ENCODE measurements at regions not wholly inside any gene's neighbourhood (a gene's known extent, or its start where the extent isn't known, plus 50 kb on each side); places are given as distances from the start of the nearest gene placed in this dataset.

- ChIA-PET POLR2A (ENCODE audit: low non-redundant PET) (no interaction called here), CTCF (interaction anchor here (0.6 kb wide), 1 partner anchor 541 kb away, joined by 3 read pairs; no protein-coding TSS in a partner anchor)
- no peak for DNase-seq (ENCODE audit: low spot score)
- no peak for TF ChIP-seq CTCF (conservative IDR thresholded peaks at IDR 0.05; ENCODE audit: low read depth)
- no peak overlapping the region for H3K27ac ChIP-seq
Measured at GRCh38 chr11:98230678-98231077, 790.1 kb upstream of the CNTN5 start.

- ChIA-PET POLR2A (ENCODE audit: low non-redundant PET) (no interaction called here), CTCF (no interaction called here)
- DNase-seq (ENCODE audit: low spot score), result no peak
- no peak for TF ChIP-seq CTCF (conservative IDR thresholded peaks at IDR 0.05; ENCODE audit: low read depth)
- no peak overlapping the region for H3K27ac ChIP-seq
Measured at GRCh38 chr11:98234698-98235097, 786.1 kb upstream of the CNTN5 start.

- ChIA-PET POLR2A (ENCODE audit: low non-redundant PET) (no interaction called here), CTCF (no interaction called here)
- TF ChIP-seq CTCF (conservative IDR thresholded peaks at IDR 0.05; ENCODE audit: low read depth), result no peak
- H3K27ac ChIP-seq, result no peak overlapping the region
- no peak for DNase-seq (ENCODE audit: low spot score)
Measured at GRCh38 chr11:98243897-98244296, 776.9 kb upstream of the CNTN5 start.

GRCh38 chr11:98260983-98261382, 759.8 kb upstream of the CNTN5 start:
- POLR2A ChIA-PET (ENCODE audit: low non-redundant PET), result no interaction called here
- CTCF ChIA-PET, result no interaction called here
- peak; percentile 22; the same call in 1 of the 2 replicates for TF ChIP-seq CTCF (conservative IDR thresholded peaks at IDR 0.05; ENCODE audit: low read depth)
- DNase-seq (ENCODE audit: low spot score), result no peak
- no peak overlapping the region for H3K27ac ChIP-seq

- H3K27ac ChIP-seq, result no peak overlapping the region
- DNase-seq (ENCODE audit: low spot score), result no peak
- no peak for TF ChIP-seq CTCF (conservative IDR thresholded peaks at IDR 0.05; ENCODE audit: low read depth)
- ChIA-PET POLR2A (ENCODE audit: low non-redundant PET) (no interaction called here), CTCF (no interaction called here)
Measured at GRCh38 chr11:98277251-98277912, 743.4 kb upstream of the CNTN5 start.

- CTCF ChIA-PET, result no interaction called here
- no peak overlapping the region for H3K27ac ChIP-seq
- DNase-seq (ENCODE audit: low spot score), result no peak
- POLR2A ChIA-PET (ENCODE audit: low non-redundant PET), result no interaction called here
- TF ChIP-seq CTCF (conservative IDR thresholded peaks at IDR 0.05; ENCODE audit: low read depth), result no peak
Measured at GRCh38 chr11:98289617-98290263, 731.0 kb upstream of the CNTN5 start.

All from RWPE1 (cell line).